ENCODE measurements at regions not wholly inside any gene's neighbourhood (a gene's known extent, or its start where the extent isn't known, plus 50 kb on each side); places are given as distances from the start of the nearest gene placed in this dataset.

DNA sequence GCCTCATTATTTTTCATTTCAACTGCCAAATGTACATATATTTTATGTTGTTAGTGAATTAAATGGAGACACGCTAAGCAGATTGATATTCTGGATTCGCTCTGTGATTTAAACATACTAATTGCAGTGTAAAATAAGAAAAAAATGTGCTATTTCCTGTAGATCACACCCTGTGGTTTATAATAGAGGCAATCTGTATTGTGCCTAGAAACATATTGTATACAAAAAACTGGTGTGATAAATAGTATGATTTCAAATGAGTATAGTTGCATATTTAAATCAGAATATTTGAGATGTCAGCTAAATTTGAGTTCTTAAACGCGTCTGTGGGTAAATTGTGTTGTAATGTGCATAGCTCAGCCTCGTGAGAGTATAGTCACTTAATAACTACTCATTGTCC lies 643.9 kb downstream of the TBC1D4 start:
- DNase-seq (ENCODE audit: low spot score), result no peak
- H3K4me3 ChIP-seq, result no peak overlapping the region
- no peaks in the 10 kb centered on the region for H3K9me2 ChIP-seq (replicated peaks; ENCODE audit: insufficient read depth)
- no peaks in the 10 kb centered on the region for H3K4me1 ChIP-seq (ENCODE audit: insufficient read depth)
- 94% methylated on average over 5 of the region's 5 CpGs for WGBS (ENCODE audit: low lambda C conversion rate, missing lambda C conversion rate)
- no peaks in the 10 kb centered on the region for H4K20me1 ChIP-seq (ENCODE audit: insufficient read depth, poor library complexity, severe bottlenecking)
- H3K36me3 ChIP-seq (replicated peaks; ENCODE audit: insufficient read depth, low read depth), result no peaks in the 10 kb centered on the region
- TF ChIP-seq EZH2 (IDR thresholded peaks at IDR 0.05; ENCODE audit: borderline replicate concordance), result no peak
- no peak overlapping the region for H2AFZ ChIP-seq
- H3K27ac ChIP-seq, result no peak overlapping the region
- H3K4me2 ChIP-seq, result no peak overlapping the region
- H3K79me2 ChIP-seq, result no peaks in the 10 kb centered on the region
- no peaks in the 10 kb centered on the region for H3K9me3 ChIP-seq (ENCODE audit: low read depth)
- no peaks in the 10 kb centered on the region for H3K27me3 ChIP-seq

DNA sequence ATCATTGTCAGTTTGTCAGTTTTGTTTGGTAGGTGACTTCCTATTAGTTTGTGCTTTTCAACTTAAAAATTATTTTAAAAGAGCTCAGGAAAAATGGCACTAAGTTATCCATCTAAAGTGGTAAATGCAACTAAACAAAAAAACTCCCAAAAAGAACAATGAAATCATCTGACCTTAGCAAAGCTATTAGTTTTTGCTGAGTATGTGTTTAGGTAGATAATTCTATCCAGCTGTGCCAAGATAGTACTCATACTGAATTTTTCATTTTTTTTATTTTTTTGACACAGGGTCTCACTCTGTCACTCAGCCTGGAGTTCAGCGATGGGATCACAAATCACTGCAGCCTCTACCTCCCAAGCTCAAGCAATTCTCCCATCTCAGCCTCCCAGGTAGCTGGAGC lies 645.3 kb downstream of the TBC1D4 start:
- no peaks in the 10 kb centered on the region for H3K9me2 ChIP-seq (replicated peaks; ENCODE audit: insufficient read depth)
- no peaks in the 10 kb centered on the region for H3K27me3 ChIP-seq
- H3K4me2 ChIP-seq, result no peak overlapping the region
- no peaks in the 10 kb centered on the region for H4K20me1 ChIP-seq (ENCODE audit: insufficient read depth, poor library complexity, severe bottlenecking)
- no peaks in the 10 kb centered on the region for H3K79me2 ChIP-seq
- H3K36me3 ChIP-seq (replicated peaks; ENCODE audit: insufficient read depth, low read depth), result no peaks in the 10 kb centered on the region
- no peak overlapping the region for H2AFZ ChIP-seq
- no peak for DNase-seq (ENCODE audit: low spot score)
- no peak overlapping the region for H3K4me3 ChIP-seq
- 83% methylated on average over 1 of the region's 1 CpG for WGBS (ENCODE audit: low lambda C conversion rate, missing lambda C conversion rate)
- no peaks in the 10 kb centered on the region for H3K4me1 ChIP-seq (ENCODE audit: insufficient read depth)
- no peaks in the 10 kb centered on the region for H3K9me3 ChIP-seq (ENCODE audit: low read depth)
- no peak overlapping the region for H3K27ac ChIP-seq
- TF ChIP-seq EZH2 (IDR thresholded peaks at IDR 0.05; ENCODE audit: borderline replicate concordance) (no peak), CTCF (IDR thresholded peaks at IDR 0.05; ENCODE audit: poor library complexity) (no peak), EZH2phosphoT487 (IDR thresholded peaks at IDR 0.05; ENCODE audit: low read depth, severe bottlenecking, unreplicated experiment) (no peak)

- Histone ChIP-seq H3K4me2 (no peak overlapping the region), H3K9me3 (ENCODE audit: low read depth) (no peaks in the 10 kb centered on the region), H3K27me3 (no peaks in the 10 kb centered on the region), H3K4me1 (ENCODE audit: insufficient read depth) (no peaks in the 10 kb centered on the region), H3K9me2 (replicated peaks; ENCODE audit: insufficient read depth) (no peaks in the 10 kb centered on the region), H3K79me2 (no peaks in the 10 kb centered on the region), H3K36me3 (replicated peaks; ENCODE audit: insufficient read depth, low read depth) (no peaks in the 10 kb centered on the region), H4K20me1 (ENCODE audit: insufficient read depth, poor library complexity, severe bottlenecking) (no peaks in the 10 kb centered on the region), H3K4me3 (no peak overlapping the region), H2AFZ (no peak overlapping the region), H3K27ac (no peak overlapping the region)
- no peak for TF ChIP-seq EZH2 (IDR thresholded peaks at IDR 0.05; ENCODE audit: borderline replicate concordance)
- no peak for TF ChIP-seq EZH2phosphoT487 (IDR thresholded peaks at IDR 0.05; ENCODE audit: low read depth, severe bottlenecking, unreplicated experiment)
- no peak for TF ChIP-seq CTCF (IDR thresholded peaks at IDR 0.05; ENCODE audit: poor library complexity)
- DNase-seq (ENCODE audit: low spot score), result no peak
- 70% methylated on average over 1 of the region's 1 CpG for WGBS (ENCODE audit: low lambda C conversion rate, missing lambda C conversion rate)
Observed at GRCh38 chr13:74835579-74835978, 646.4 kb downstream of the TBC1D4 start.

DNA sequence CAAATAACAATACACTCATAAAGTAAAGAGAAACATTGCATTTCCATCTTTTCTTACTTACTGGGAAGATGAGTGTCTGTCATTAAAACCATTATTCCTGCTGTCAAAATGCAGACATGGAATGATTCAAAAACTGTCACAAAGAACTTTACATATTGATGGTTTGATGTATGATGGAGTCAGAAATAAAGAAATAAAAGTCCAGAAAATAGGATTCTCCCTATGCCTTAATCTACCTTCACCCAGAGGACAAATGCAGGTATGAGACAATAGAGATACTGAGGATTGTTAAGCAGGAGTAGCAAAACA lies 656.1 kb downstream of the TBC1D4 start:
- no peak overlapping the region for H3K4me2 ChIP-seq
- H3K9me2 ChIP-seq (replicated peaks; ENCODE audit: insufficient read depth), result no peaks in the 10 kb centered on the region
- TF ChIP-seq CTCF (IDR thresholded peaks at IDR 0.05; ENCODE audit: poor library complexity), result no peak
- TF ChIP-seq EZH2 (IDR thresholded peaks at IDR 0.05; ENCODE audit: borderline replicate concordance), result no peak
- TF ChIP-seq EZH2phosphoT487 (IDR thresholded peaks at IDR 0.05; ENCODE audit: low read depth, severe bottlenecking, unreplicated experiment), result no peak

More for the DNA sequence above, 656.1 kb downstream of the TBC1D4 start:
- H2AFZ ChIP-seq, result no peak overlapping the region
- H3K27me3 ChIP-seq, result no peaks in the 10 kb centered on the region
- no peaks in the 10 kb centered on the region for H3K36me3 ChIP-seq (replicated peaks; ENCODE audit: insufficient read depth, low read depth)
- DNase-seq (ENCODE audit: low spot score), result no peak
- no peak overlapping the region for H3K4me3 ChIP-seq
- H3K79me2 ChIP-seq, result no peaks in the 10 kb centered on the region
- H4K20me1 ChIP-seq (ENCODE audit: insufficient read depth, poor library complexity, severe bottlenecking), result no peaks in the 10 kb centered on the region
- no peaks in the 10 kb centered on the region for H3K4me1 ChIP-seq (ENCODE audit: insufficient read depth)
- H3K27ac ChIP-seq, result no peak overlapping the region
- H3K9me3 ChIP-seq (ENCODE audit: low read depth), result no peaks in the 10 kb centered on the region
